GM18907 (cell line): ENCODE measurements at regions not wholly inside any gene's neighbourhood (a gene's known extent, or its start where the extent isn't known, plus 50 kb on each side); places are given as distances from the start of the nearest gene placed in this dataset.
A peak's percentile ranks its signal among the peaks of the same experiment; 100 is the strongest.
"Not testable (repeated sequence)": the region's sequence is repeated elsewhere in the genome, so short reads cannot be mapped to it uniquely, and the experiment has no call there.

Experiments used
- ATAC-seq: cut with Tn5 transposase; IDR thresholded peaks from one replicate; pipeline ENCODE4 v1.9.1; 2021; ENCODE audit warnings: mild to moderate bottlenecking, moderate library complexity; ENCODE audit not compliant: unreplicated experiment

GRCh38 chr19:23984911-23985310, 70.2 kb downstream of the ZNF726 start:
- ATAC-seq = not testable (repeated sequence)

- no peak for ATAC-seq
Measured at GRCh38 chr19:23986623-23987022, 71.9 kb downstream of the ZNF726 start.

- no peak for ATAC-seq
Measured at GRCh38 chr19:23991170-23991569, 76.5 kb downstream of the ZNF726 start.

- ATAC-seq = no peak
Measured at GRCh38 chr19:23992348-23992747, 77.7 kb downstream of the ZNF726 start.

- ATAC-seq = no peak
Measured at GRCh38 chr19:23993440-23993839, 78.8 kb downstream of the ZNF726 start.

- no peak for ATAC-seq
Measured at GRCh38 chr19:23996549-23996948, 81.9 kb downstream of the ZNF726 start.

GRCh38 chr19:23998568-23998967, 83.9 kb downstream of the ZNF726 start:
- ATAC-seq = no peak

- ATAC-seq = no peak
Measured at GRCh38 chr19:23999821-24000610, 85.3 kb downstream of the ZNF726 start.

- no peak for ATAC-seq
Measured at GRCh38 chr19:24000656-24001055, 86.0 kb downstream of the ZNF726 start.

- ATAC-seq = no peak
Measured at GRCh38 chr19:24002256-24002945, 84.6 kb upstream of the ZNF254 start.

GRCh38 chr19:24003537-24003936, 83.5 kb upstream of the ZNF254 start:
- ATAC-seq = no peak

GRCh38 chr19:24004166-24004565, 82.8 kb upstream of the ZNF254 start:
- no peak for ATAC-seq

GRCh38 chr19:24029941-24030636, 56.9 kb upstream of the ZNF254 start:
- ATAC-seq = no peak

- no peak for ATAC-seq
Measured at GRCh38 chr19:24032651-24033050, 54.3 kb upstream of the ZNF254 start.

GRCh38 chr19:24033301-24033962, 53.6 kb upstream of the ZNF254 start:
- ATAC-seq = peak; percentile 95

- ATAC-seq = peak; percentile 30
Measured at GRCh38 chr19:24033963-24034342, 53.0 kb upstream of the ZNF254 start.

GRCh38 chr19:24035261-24035880, 51.6 kb upstream of the ZNF254 start:
- ATAC-seq = not testable (repeated sequence)
